Keratinocyte (primary cell): ENCODE measurements at regions not wholly inside any gene's neighbourhood (a gene's known extent, or its start where the extent isn't known, plus 50 kb on each side); places are given as distances from the start of the nearest gene placed in this dataset.
"Not testable (repeated sequence)": the region's sequence is repeated elsewhere in the genome, so short reads cannot be mapped to it uniquely, and the experiment has no call there.

Experiments used
- DNase-seq: peaks from one replicate; pipeline ENCODE4 v3.0.0-alpha.2; 2011; ENCODE audit warnings: low read depth, missing footprints, low spot score
- FAIRE-seq: peaks from 2 replicates; lab custom pipeline; 2011; peaks lifted over from hg19 to GRCh38; lab: Jason Lieb, UNC
- H2AFZ ChIP-seq: 2 replicates; pipeline ENCODE4 v1.6.0; 2012; ENCODE audit warnings: low read length, control low read depth, inconsistent platforms; ENCODE audit not compliant: control insufficient read depth
- H3K27ac ChIP-seq: 2 replicates; pipeline ENCODE4 v1.5.1; 2011; ENCODE audit warnings: low read length; ENCODE audit not compliant: control insufficient read depth, insufficient read depth
- H3K27me3 ChIP-seq: 3 replicates; pipeline ENCODE4 v1.6.0; 2011; ENCODE audit warnings: low read length; ENCODE audit not compliant: control insufficient read depth, insufficient read depth; ENCODE audit errors: extremely low read depth
- H3K36me3 ChIP-seq, 2 experiments: 2 replicates in 1 of 2; 3 replicates in 1 of 2; pipeline ENCODE4 v1.5.1; 2011; ENCODE audit warnings: low read length in 2 of 2, mild to moderate bottlenecking in 1 of 2; ENCODE audit not compliant: control insufficient read depth in 2 of 2, insufficient read depth in 2 of 2; ENCODE audit errors: extremely low read depth in 1 of 2
- H3K4me1 ChIP-seq: 3 replicates; pipeline ENCODE4 v1.5.1; 2011; ENCODE audit warnings: low read length; ENCODE audit not compliant: control insufficient read depth, insufficient read depth; ENCODE audit errors: extremely low read depth
- H3K4me2 ChIP-seq: 3 replicates; pipeline ENCODE4 v1.6.0; 2011; ENCODE audit warnings: low read depth, low read length; ENCODE audit not compliant: control insufficient read depth, insufficient read depth; ENCODE audit errors: extremely low read depth
- H3K4me3 ChIP-seq, 3 experiments: fragments of 200-600 bp in 1 of 3; sonication (generic) in 1 of 3; 2 replicates in 2 of 3; 3 replicates in 1 of 3; pipeline ENCODE4 v1.5.1; 2011 to 2016; ENCODE audit warnings: low read length in 3 of 3, mild to moderate bottlenecking in 3 of 3, control low read depth in 2 of 3, inconsistent platforms in 1 of 3, low read depth in 1 of 3, mixed read lengths in 1 of 3, mixed run types in 1 of 3, moderate library complexity in 1 of 3; ENCODE audit not compliant: control insufficient read depth in 2 of 3, insufficient read depth in 2 of 3; ENCODE audit errors: extremely low read depth in 1 of 3
- H3K79me2 ChIP-seq: 2 replicates; pipeline ENCODE4 v1.6.0; 2012; ENCODE audit warnings: low read length; ENCODE audit not compliant: control insufficient read depth, insufficient read depth
- H3K9ac ChIP-seq: 3 replicates; pipeline ENCODE4 v1.6.0; 2011; ENCODE audit warnings: low read length; ENCODE audit not compliant: control insufficient read depth, insufficient read depth; ENCODE audit errors: extremely low read depth
- H3K9me1 ChIP-seq: 3 replicates; pipeline ENCODE4 v1.6.0; 2011; ENCODE audit warnings: low read length; ENCODE audit not compliant: control insufficient read depth, insufficient read depth; ENCODE audit errors: extremely low read depth
- H3K9me3 ChIP-seq: 2 replicates; pipeline ENCODE4 v1.5.1; 2012; ENCODE audit warnings: low read depth, low read length; ENCODE audit not compliant: control insufficient read depth
- H4K20me1 ChIP-seq: 3 replicates; pipeline ENCODE4 v1.6.0; 2011; ENCODE audit warnings: low read length; ENCODE audit not compliant: control insufficient read depth, insufficient read depth; ENCODE audit errors: extremely low read depth
- EZH2 ChIP-seq: IDR thresholded peaks from one replicate; pipeline ENCODE4 v1.6.1; 2012; ENCODE audit warnings: inconsistent platforms, mild to moderate bottlenecking, low read length, moderate library complexity
- dilution Hi-C: fragments of 300-500 bp; cut with MboI; formaldehyde crosslinking; loops from one replicate; pipeline ENCODE4 v1.7.0; 2020; ENCODE audit warnings: low sequenced_read_pairs; ENCODE audit not compliant: extremely low pct_ligation_motif_present
- small RNA-seq, 3 experiments: library from RNA; depleted of rRNA; stranded (forward); fragments of <200 nt; gene quantifications; one replicate each; pipeline ENCODE3, GENCODE V24; 2012; ENCODE audit warnings: low read depth in 3 of 3, low replicate concordance in 1 of 3; ENCODE audit not compliant: insufficient read length in 3 of 3
- TF ChIP-seq, protein P1 (sequence below), 3 experiments: IDR thresholded peaks in 1 of 3; conservative IDR thresholded peaks in 1 of 3; optimal IDR thresholded peaks in 1 of 3; 2 replicates in 2 of 3; 3 replicates in 1 of 3; pipeline versions ENCODE3 to v1.5.1; 2011; ENCODE audit warnings: low read length in 3 of 3, mild to moderate bottlenecking in 3 of 3, moderate library complexity in 2 of 3, control low read depth in 1 of 3, inconsistent platforms in 1 of 3; ENCODE audit not compliant: insufficient read depth in 2 of 3; ENCODE audit errors: extremely low read depth in 1 of 3

- Histone ChIP-seq H3K9me1 (no peaks in the 10 kb centered on the region), H3K4me1 (no peaks in the 10 kb centered on the region), H3K4me2 (no peak overlapping the region), H3K79me2 (no peaks in the 10 kb centered on the region), H3K9me3 (no peaks in the 10 kb centered on the region), H3K4me3 (no peak overlapping the region), H3K27me3 (no peaks in the 10 kb centered on the region), H3K36me3 (no peaks in the 10 kb centered on the region), H3K9ac (no peak overlapping the region), H2AFZ (no peak overlapping the region), H4K20me1 (no peaks in the 10 kb centered on the region), H3K27ac (no peak overlapping the region)
- no peak for FAIRE-seq
- TF ChIP-seq EZH2, result no peak
- TF ChIP-seq, protein P1, sequence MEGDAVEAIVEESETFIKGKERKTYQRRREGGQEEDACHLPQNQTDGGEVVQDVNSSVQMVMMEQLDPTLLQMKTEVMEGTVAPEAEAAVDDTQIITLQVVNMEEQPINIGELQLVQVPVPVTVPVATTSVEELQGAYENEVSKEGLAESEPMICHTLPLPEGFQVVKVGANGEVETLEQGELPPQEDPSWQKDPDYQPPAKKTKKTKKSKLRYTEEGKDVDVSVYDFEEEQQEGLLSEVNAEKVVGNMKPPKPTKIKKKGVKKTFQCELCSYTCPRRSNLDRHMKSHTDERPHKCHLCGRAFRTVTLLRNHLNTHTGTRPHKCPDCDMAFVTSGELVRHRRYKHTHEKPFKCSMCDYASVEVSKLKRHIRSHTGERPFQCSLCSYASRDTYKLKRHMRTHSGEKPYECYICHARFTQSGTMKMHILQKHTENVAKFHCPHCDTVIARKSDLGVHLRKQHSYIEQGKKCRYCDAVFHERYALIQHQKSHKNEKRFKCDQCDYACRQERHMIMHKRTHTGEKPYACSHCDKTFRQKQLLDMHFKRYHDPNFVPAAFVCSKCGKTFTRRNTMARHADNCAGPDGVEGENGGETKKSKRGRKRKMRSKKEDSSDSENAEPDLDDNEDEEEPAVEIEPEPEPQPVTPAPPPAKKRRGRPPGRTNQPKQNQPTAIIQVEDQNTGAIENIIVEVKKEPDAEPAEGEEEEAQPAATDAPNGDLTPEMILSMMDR (optimal IDR thresholded peaks at IDR 0.05 in 1 of 3, IDR thresholded peaks at IDR 0.05 in 1 of 3, conservative IDR thresholded peaks at IDR 0.05 in 1 of 3; ENCODE audit: extremely low read depth in 1 of 3, insufficient read depth in 2 of 3, low read length in 3 of 3), result no peak
- dilution Hi-C loops, result no loop called here
- no peak for DNase-seq
Measured at GRCh38 chr5:27091858-27092257, 53.5 kb upstream of the CDH9 start.

- dilution Hi-C loops, H3K27ac ChIP-seq, H3K9me3 ChIP-seq, H4K20me1 ChIP-seq, H3K9ac ChIP-seq, H3K4me2 ChIP-seq, H3K27me3 ChIP-seq, H3K36me3 ChIP-seq, H2AFZ ChIP-seq, DNase-seq, H3K79me2 ChIP-seq, H3K9me1 ChIP-seq, FAIRE-seq, H3K4me3 ChIP-seq, H3K4me1 ChIP-seq: not testable (repeated sequence)
Measured at GRCh38 chr5:27088822-27089221, 50.4 kb upstream of the CDH9 start.

Small RNA genes lying in the stretch of these regions (small RNA-seq; reads per million reads assigned to genes)
- gene AC010385.1, result 0 reads per million in 3 experiments
- gene AC010385.3, result 0 reads per million in 3 experiments
- gene AC026421.1, result 0 reads per million in 3 experiments
- 0 reads per million in 3 experiments for gene AC114300.1
- gene LSP1P3, result 0 reads per million in 3 experiments
- 0 reads per million in 3 experiments for gene RF00425
- 0.33 to 8.7 (median 8.0) reads per million in 3 experiments for gene RNU6-738P
- 0 reads per million in 3 experiments for gene RNU6-909P
- gene UBL5P1, result 0 reads per million in 3 experiments
